ENCODE measurements at regions not wholly inside any gene's neighbourhood (a gene's known extent, or its start where the extent isn't known, plus 50 kb on each side); places are given as distances from the start of the nearest gene placed in this dataset.

GRCh38 chr13:47413112-47413511 lies 516.3 kb upstream of the HTR2A start:
- Histone ChIP-seq H3K4ac (ENCODE audit: low read depth, low read length) (no peak overlapping the region), H2AK5ac (ENCODE audit: low read depth, low read length) (no peak overlapping the region), H3K23ac (ENCODE audit: low read depth, low read length) (no peak overlapping the region), H2BK5ac (ENCODE audit: low read depth, low read length, poor library complexity, severe bottlenecking) (no peak overlapping the region), H4K91ac (ENCODE audit: insufficient read depth, low read depth, low read length) (no peak overlapping the region), H2BK15ac (ENCODE audit: low read depth, low read length) (no peak overlapping the region), H3K4me1 (ENCODE audit: control insufficient read depth, insufficient read depth, low read length) (no peaks in the 10 kb centered on the region), H2AFZ (replicated peaks; ENCODE audit: low read length, poor library complexity) (no peak overlapping the region), H4K8ac (ENCODE audit: low read depth in 2 of 2, low read length in 2 of 2) (no peak overlapping the region), H3K14ac (replicated peaks; ENCODE audit: low read depth, low read length) (no peak overlapping the region), H3K9me3 (ENCODE audit: control insufficient read depth, insufficient read depth, low read length) (no peaks in the 10 kb centered on the region), H3K27ac (ENCODE audit: insufficient read depth, low read length) (no peak overlapping the region), H3K56ac (ENCODE audit: extremely low read depth, insufficient read depth, low read length) (no peak overlapping the region), H2BK120ac (ENCODE audit: low read depth, low read length) (no peak overlapping the region), H3K9ac (ENCODE audit: low read depth, low read length) (no peak overlapping the region), H2AK9ac (replicated peaks; ENCODE audit: low read depth, low read length, poor library complexity) (no peak overlapping the region), H3K4me3 (ENCODE audit: insufficient read depth, low read depth, low read length) (no peak overlapping the region), H3K79me1 (ENCODE audit: low read depth in 1 of 2, low read length in 2 of 2) (no peaks in the 10 kb centered on the region), H4K5ac (ENCODE audit: low read depth, low read length) (no peak overlapping the region), H3K9me1 (ENCODE audit: insufficient read depth, low read length) (no peaks in the 10 kb centered on the region), H3K27me3 (ENCODE audit: control insufficient read depth, insufficient read depth, low read length) (no peaks in the 10 kb centered on the region), H2BK20ac (ENCODE audit: low read depth, low read length) (no peak overlapping the region), H3K36me3 (ENCODE audit: control insufficient read depth, insufficient read depth, low read length) (no peaks in the 10 kb centered on the region), H4K20me1 (ENCODE audit: insufficient read depth, low read length) (no peaks in the 10 kb centered on the region), H3K4me2 (ENCODE audit: low read depth, low read length) (no peak overlapping the region), H3K18ac (ENCODE audit: low read depth, low read length) (no peak overlapping the region)
- intact Hi-C loops (cut with micrococcal nuclease): no loop called here
- DNase-seq: peak; percentile 34
- dilution Hi-C loops (cut with HindIII; ENCODE audit: low sequenced_read_pairs, unreplicated experiment): no loop called here
- no TSS peak for BruUV-seq (replicated peaks)
- WGBS, 2 experiments (ENCODE audit: extremely low coverage in 2 of 2, insufficient read length in 1 of 2): 100% methylated on average over 1 of the region's 3 CpGs; no CpG with 5 or more reads in 1 of the 2 experiments
- no peak for ATAC-seq (ENCODE audit: low read depth)
- ChIA-PET POLR2A (ENCODE audit: unreplicated experiment) (no interaction called here), CTCF (interaction anchor here (0.7 kb wide), 1 partner anchor 852 kb away, joined by 3 read pairs; no protein-coding TSS in a partner anchor)
- TF ChIP-seq NFE2L2 (IDR thresholded peaks at IDR 0.05; ENCODE audit: low read depth, low read length): no peak
- no peak for TF ChIP-seq ELK1 (IDR thresholded peaks at IDR 0.05; ENCODE audit: borderline replicate concordance, low read depth, low read length)
- no peak for TF ChIP-seq RCOR1 (IDR thresholded peaks at IDR 0.05; ENCODE audit: insufficient replicate concordance, low read length)
- no peak for TF ChIP-seq CHD1 (IDR thresholded peaks at IDR 0.05; ENCODE audit: low read depth, low read length)
- TF ChIP-seq USF2 (IDR thresholded peaks at IDR 0.05; ENCODE audit: low read depth, low read length): no peak
- TF ChIP-seq, protein P1, sequence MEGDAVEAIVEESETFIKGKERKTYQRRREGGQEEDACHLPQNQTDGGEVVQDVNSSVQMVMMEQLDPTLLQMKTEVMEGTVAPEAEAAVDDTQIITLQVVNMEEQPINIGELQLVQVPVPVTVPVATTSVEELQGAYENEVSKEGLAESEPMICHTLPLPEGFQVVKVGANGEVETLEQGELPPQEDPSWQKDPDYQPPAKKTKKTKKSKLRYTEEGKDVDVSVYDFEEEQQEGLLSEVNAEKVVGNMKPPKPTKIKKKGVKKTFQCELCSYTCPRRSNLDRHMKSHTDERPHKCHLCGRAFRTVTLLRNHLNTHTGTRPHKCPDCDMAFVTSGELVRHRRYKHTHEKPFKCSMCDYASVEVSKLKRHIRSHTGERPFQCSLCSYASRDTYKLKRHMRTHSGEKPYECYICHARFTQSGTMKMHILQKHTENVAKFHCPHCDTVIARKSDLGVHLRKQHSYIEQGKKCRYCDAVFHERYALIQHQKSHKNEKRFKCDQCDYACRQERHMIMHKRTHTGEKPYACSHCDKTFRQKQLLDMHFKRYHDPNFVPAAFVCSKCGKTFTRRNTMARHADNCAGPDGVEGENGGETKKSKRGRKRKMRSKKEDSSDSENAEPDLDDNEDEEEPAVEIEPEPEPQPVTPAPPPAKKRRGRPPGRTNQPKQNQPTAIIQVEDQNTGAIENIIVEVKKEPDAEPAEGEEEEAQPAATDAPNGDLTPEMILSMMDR (conservative IDR thresholded peaks at IDR 0.05; ENCODE audit: low read depth, low read length): no peak
- no peak for TF ChIP-seq CEBPB (IDR thresholded peaks at IDR 0.05; ENCODE audit: low read depth, low read length)
- TF ChIP-seq FOS (IDR thresholded peaks at IDR 0.05; ENCODE audit: low read depth, low read length): no peak
- no peak for TF ChIP-seq POLR2A (IDR thresholded peaks at IDR 0.05; ENCODE audit: low read depth, low read length)
- TF ChIP-seq RAD21 (IDR thresholded peaks at IDR 0.05; ENCODE audit: low read length): no peak
- TF ChIP-seq RFX5 (IDR thresholded peaks at IDR 0.05; ENCODE audit: low read depth, low read length): no peak
- TF ChIP-seq MXI1 (IDR thresholded peaks at IDR 0.05; ENCODE audit: borderline replicate concordance, low read depth, low read length): no peak
- in situ Hi-C loops (cut with MboI; ENCODE audit: low sequenced_read_pairs): no loop called here
